Fibroblast of upper back skin (primary cell): ENCODE measurements at regions not wholly inside any gene's neighbourhood (a gene's known extent, or its start where the extent isn't known, plus 50 kb on each side); places are given as distances from the start of the nearest gene placed in this dataset.
"Not testable (repeated sequence)": the region's sequence is repeated elsewhere in the genome, so short reads cannot be mapped to it uniquely, and the experiment has no call there.

ENCODE experiments used
- DNase-seq: peaks from one replicate; pipeline ENCODE4 v3.0.0-alpha.2; 2013

GRCh38 chr16:63422715-63423114 lies 1386.5 kb upstream of the CDH8 start:
- DNase-seq, result no peak

DNA sequence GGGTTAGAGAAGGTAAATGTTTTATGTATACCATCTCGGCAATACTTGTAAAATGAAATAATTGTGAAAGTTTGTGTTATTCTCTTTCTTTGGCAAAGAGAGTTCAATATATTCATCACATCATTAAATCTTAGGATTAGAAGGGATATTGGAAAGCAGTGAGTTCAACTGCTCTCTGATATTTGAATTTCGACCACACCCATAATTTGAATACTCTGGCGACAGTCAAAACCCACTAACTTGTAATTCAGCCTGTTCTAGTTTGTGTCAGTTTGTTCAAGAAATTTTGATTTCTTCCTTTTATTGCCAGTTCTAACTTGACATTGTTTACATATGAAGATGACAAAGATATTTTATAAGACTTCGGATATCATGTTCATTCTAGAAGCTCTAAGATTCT lies 1380.5 kb upstream of the CDH8 start:
- DNase-seq, result no peak

DNA sequence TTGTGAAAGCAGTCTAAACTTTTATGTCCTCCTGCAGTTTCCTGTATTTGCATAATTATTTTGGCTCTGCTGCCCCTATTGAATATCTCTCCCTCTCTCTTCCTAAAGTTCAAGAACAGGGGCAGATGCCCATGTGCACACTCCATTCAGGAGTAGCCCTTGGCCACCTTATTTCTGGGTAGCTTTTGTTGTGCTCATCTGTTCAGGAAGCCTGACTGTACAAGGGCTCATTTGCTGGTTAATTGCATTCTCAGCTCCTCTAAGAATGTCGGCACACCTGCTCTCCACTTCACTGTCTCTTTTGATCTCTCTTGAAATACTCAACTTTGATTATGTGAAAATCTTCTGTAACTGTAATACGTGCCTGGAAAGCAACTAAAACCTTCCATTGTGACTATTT lies 1378.8 kb upstream of the CDH8 start:
- no peak for DNase-seq

GRCh38 chr16:63410594-63410993 lies 1374.4 kb upstream of the CDH8 start:
- no peak for DNase-seq

- DNase-seq, result no peak
These were observed 1367.6 kb upstream of the CDH8 start for GRCh38 chr16:63403792-63404191.

GRCh38 chr16:63388277-63388676 lies 1352.0 kb upstream of the CDH8 start:
- not testable (repeated sequence) for DNase-seq

DNA sequence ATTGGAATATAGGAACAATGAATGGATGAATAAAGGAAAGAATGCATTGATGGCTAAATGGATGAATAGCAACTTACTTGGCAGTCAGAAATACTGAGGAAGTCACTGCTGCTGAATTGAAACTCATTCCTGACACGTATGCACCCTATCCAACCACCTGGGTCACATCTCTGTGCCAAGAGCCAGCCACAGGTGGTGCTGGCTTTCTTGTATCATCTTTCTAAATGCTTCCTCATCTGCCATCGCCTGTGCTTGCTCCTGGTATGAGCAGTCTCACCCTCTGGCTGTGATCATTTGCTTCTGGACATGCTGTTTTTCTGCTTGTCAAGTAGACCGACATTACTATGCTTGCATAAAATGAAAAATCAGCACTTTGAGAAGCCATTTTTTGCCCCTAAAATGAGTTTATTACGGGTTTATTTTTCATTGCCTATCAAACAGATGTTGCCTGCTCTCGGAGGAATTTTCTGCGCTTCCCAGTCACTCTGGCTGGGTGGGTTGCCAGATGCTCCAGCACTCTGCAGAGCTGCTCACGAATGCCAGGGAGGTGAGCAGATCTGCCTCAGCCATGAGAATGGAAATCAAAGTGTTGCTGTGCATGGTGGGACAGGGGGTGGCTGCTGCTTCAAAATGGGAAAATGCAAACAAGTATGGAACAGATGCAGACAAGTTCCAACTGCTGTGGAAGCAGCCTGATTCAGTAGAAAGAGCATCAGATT lies 1349.6 kb upstream of the CDH8 start:
- DNase-seq, result no peak

DNA sequence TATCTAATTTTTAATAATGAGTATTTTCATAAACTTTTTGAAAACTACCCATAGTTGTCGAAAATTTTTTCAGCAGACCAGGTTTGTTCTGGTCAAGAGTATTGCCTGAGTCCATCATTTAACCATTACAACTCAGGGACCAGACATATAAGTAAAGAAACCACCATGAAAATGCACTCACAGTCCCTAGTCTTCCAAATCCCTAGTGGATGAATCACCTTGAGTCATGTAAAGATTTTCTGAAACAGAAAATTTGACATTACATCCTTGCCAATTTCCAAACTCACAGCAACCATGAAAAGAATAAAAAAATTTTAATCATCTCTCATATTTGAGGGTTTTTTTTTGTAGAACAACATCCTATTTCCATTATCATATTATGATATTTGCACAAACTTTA lies 1337.5 kb upstream of the CDH8 start:
- DNase-seq, result peak; percentile 64

GRCh38 chr16:63372815-63373214 lies 1336.6 kb upstream of the CDH8 start:
- peak; percentile 58 for DNase-seq

DNA sequence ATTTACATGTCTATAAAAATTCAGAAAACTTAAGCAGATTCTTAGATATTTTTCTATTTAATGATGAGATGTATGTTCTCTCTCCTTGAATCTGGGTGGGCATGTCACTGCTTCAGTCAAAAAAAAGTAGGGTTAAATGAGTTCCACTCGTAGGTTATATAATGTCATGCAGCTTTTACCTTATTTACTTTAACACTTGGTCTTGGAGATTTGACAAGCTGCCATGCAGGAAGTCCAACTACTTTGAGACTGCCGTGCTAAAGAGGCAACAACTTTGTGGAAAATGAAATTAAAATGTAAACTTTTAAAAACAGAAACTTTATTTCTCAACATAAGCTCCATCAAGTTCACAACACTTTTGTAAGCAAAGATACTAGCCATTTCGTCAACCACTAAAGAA lies 1336.0 kb upstream of the CDH8 start:
- DNase-seq, result no peak

- no peak for DNase-seq
These were observed 1329.5 kb upstream of the CDH8 start for GRCh38 chr16:63365649-63366304.

DNA sequence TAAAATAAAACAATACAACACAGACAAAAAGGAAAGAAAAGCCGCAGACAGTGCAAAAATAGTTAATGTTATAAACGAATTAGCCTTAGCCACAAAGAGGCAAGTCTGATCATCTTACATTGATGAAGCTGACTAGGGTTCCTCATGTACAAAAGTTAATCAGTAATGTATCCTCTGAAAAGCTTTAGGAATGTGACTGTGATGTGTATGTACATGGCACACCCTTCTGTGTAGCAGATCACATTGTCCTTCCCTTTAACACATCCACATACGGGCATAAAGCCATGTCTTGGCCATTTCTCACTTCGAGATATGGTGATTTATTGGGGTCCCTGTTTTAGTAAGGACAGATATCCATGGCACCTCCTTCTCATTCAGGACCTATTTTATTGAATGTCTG lies 1327.5 kb upstream of the CDH8 start:
- no peak for DNase-seq

DNA sequence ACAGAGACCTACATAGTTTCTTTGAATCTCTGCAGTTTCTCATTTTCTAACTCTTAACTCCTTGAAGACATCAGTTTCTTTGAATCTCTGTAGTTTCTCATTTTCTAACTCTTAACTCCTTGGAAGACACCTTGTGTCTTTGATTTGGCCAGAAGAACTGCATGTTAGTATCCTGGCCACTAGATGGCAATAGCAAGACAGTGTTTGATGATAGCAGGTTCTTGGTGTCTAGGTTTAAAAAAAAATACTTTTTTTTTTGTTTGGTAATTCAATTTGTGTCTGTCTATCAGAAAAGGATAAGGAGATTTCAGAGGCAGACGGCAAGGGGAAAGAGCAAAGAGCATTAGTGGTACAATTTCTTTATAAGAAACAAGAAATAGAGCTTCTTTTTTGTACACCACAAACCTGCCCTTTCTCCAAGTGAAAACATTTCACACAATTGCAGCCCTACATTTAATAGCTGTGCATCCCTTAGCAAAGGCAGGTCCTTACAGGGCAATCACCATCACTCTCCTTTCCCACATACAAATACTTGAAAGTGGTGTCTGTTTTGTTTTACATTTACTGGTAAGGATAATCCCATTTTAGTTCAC lies 1324.9 kb upstream of the CDH8 start:
- peak; percentile 65 for DNase-seq

DNA sequence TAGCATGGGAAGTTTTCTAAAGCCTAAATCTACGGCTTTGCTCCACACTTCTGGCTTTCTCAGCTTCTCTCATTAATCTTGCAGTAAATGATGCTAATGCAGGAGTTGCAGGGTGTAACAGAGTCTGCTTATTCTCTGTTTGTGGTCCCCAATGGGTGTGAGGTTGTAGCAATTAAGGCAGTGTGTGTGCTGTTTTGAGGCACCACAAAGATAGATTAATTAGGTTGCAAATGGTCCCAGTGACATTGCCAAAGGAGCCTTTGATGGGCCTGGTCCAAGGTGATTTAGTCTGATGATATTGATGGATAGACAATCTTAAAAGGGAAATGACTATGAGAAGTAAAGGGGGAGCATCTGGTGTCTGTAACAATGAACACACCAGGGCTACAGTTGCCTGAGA lies 1313.7 kb upstream of the CDH8 start:
- DNase-seq, result no peak

GRCh38 chr16:63346000-63346399 lies 1309.8 kb upstream of the CDH8 start:
- DNase-seq, result no peak

DNA sequence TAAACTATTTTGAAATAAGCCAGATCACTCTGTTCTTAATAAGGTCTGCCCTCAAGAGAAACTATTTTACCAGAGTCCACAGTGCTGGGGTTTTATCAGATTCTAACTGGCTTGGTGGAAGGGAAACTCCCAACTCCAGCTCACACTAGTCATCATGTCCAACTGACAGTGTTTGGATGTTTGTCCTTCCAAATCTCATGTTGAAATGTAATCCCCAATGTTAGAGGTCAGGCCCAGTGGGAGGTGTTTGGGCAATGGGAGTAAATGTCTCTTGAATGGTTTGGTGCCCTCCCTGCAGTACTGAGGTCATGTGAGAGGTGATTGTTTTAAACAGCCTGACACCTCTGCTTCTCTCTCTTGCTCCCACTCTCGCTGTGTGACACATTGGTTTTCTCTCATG lies 1301.0 kb upstream of the CDH8 start:
- DNase-seq, result no peak

- DNase-seq, result no peak
These were observed 1294.9 kb upstream of the CDH8 start for GRCh38 chr16:63331111-63331510.

GRCh38 chr16:63326736-63327339 lies 1290.6 kb upstream of the CDH8 start:
- DNase-seq, result no peak

DNA sequence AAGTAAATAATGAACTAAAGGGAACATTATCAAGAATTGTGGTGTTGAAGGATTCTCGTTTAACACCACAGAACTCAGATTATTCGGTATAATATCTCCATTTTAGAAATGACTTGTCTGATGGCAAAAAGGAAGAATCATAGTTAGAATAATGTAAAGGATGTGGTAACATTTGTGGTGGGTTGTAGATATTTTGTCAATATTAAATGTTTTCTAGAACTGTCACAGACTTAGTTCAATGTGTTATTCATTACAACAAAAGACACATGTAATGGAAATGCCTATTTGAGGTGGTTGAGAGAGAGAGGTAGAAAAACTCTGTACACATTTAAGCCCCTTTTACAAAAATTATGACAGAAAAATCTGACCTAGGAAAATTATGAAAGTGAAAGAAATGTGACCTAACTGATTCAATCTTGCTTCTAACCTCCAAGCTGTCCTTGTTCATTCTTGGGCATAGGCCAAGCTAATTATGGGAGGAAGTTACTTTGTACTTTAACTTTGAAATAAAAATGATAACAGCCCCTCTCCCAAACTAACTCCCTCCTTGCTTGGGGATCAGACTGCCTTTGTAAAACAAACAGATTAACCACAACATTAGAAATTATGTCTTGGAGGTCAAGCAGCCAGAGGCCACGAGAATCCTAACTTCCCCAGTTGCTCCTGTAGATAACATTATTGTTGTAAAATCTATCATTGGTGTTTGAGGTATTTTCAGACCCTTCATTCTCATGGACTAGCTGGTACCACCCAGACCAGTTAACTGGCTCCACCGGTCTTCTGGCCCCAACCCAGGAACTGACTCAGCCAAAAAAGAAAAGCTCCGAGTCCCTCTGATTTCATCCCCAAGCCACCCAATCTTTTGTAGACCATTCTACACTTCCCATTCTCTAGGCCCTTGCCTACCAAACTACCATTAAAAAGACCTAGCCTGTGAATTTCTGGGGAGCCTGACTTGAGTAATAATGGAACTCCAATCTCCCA lies 1287.8 kb upstream of the CDH8 start:
- DNase-seq, result peak; percentile 29

- DNase-seq, result peak; percentile 67
These were observed 1286.8 kb upstream of the CDH8 start for GRCh38 chr16:63323055-63323454.

GRCh38 chr16:63315229-63315628 lies 1279.0 kb upstream of the CDH8 start:
- no peak for DNase-seq

DNA sequence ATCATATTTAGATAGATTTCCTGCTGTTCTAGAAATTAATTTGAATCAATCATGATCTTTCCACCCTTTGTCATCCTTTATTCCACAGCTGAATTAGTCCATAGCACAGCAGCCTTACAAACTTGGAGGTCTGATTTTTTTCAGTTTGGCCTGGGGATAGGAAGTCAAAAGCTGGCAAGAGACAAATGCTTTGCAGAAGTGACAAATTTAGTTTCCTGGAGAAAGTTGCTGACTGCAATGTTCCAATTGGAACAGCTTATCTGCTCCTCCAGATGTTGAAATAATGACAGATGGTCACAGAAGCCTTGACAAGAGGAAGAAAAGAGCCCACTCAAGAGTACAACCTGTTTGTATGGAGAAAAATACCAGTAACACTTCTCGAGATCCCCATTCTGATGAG lies 1276.1 kb upstream of the CDH8 start:
- no peak for DNase-seq

GRCh38 chr16:63311313-63311712 lies 1275.1 kb upstream of the CDH8 start:
- DNase-seq, result no peak
